Fibroblast of lung (primary cell): ENCODE measurements at regions not wholly inside any gene's neighbourhood (a gene's known extent, or its start where the extent isn't known, plus 50 kb on each side); places are given as distances from the start of the nearest gene placed in this dataset.

ENCODE experiments used
- CTCF ChIP-seq, 2 donors: IDR thresholded peaks in 1 of 2; conservative IDR thresholded peaks in 1 of 2; 1 replicate in 1 of 2; 2 replicates in 1 of 2; pipeline ENCODE4 v1.5.1; 2011 to 2012; ENCODE audit warnings: low read length in 2 of 2, control low read depth in 1 of 2, inconsistent platforms in 1 of 2, low read depth in 1 of 2, mild to moderate bottlenecking in 1 of 2
- EZH2 ChIP-seq: IDR thresholded peaks from 2 replicates; pipeline ENCODE4 v1.5.1; 2012; ENCODE audit warnings: low read length, control low read depth, mild to moderate bottlenecking; ENCODE audit errors: missing control alignments

- TF ChIP-seq CTCF (conservative IDR thresholded peaks at IDR 0.05 in 1 of 2, IDR thresholded peaks at IDR 0.05 in 1 of 2; ENCODE audit: low read depth in 1 of 2, low read length in 2 of 2) (no peak), EZH2 (no peak)
These were observed 262.1 kb downstream of the DLL1 start for GRCh38 chr6:170028629-170029345.
